ENCODE measurements at regions not wholly inside any gene's neighbourhood (a gene's known extent, or its start where the extent isn't known, plus 50 kb on each side); places are given as distances from the start of the nearest gene placed in this dataset.

DNA sequence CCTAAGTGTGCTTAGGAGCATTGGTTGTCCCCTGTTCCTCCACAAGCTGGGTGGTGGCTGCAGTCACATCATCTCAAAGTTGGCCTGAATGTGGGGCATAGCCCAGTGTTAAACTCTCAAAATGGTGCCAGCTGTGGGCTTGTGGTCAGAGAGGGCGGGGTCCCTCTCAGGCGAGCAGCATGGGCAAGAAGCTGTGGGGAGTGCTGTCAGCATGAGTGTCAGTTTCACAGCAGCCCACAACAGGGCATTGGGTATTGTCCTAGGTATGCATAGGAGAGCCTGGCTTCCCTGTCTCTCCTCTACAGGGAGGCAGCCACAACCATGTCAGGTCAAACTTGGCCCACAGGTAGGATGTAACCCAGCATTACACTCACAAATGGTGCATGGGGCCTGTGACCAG, 285.6 kb upstream of the THSD7B start:
- no peak for TF ChIP-seq GATA3 (IDR thresholded peaks at IDR 0.05; ENCODE audit: low read depth, low read length)
- TF ChIP-seq GATA2 (IDR thresholded peaks at IDR 0.05; ENCODE audit: low read depth, low read length), result no peak

All from SH-SY5Y (cell line).